ENCODE measurements at regions not wholly inside any gene's neighbourhood (a gene's known extent, or its start where the extent isn't known, plus 50 kb on each side); places are given as distances from the start of the nearest gene placed in this dataset.

DNA sequence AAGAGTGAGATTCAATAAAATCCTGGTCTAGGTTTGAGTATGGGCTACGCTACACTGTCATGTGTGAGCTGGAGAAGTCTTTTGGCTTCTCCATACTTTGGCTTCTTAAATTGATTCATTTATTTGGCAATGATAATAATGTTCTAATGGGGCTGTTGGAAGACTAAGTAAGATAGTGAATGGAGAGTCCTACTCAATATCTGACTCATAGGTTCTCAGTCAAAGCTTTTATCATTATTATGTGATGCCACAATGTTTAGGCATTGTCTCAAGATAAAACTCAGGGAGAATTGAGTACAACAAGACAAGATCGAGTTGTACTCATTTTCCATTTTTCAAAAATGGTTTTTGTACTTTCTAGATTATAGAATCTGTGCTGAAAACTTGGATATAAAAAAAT, 92.5 kb upstream of the VEGFC start:
- TF ChIP-seq, protein P1, sequence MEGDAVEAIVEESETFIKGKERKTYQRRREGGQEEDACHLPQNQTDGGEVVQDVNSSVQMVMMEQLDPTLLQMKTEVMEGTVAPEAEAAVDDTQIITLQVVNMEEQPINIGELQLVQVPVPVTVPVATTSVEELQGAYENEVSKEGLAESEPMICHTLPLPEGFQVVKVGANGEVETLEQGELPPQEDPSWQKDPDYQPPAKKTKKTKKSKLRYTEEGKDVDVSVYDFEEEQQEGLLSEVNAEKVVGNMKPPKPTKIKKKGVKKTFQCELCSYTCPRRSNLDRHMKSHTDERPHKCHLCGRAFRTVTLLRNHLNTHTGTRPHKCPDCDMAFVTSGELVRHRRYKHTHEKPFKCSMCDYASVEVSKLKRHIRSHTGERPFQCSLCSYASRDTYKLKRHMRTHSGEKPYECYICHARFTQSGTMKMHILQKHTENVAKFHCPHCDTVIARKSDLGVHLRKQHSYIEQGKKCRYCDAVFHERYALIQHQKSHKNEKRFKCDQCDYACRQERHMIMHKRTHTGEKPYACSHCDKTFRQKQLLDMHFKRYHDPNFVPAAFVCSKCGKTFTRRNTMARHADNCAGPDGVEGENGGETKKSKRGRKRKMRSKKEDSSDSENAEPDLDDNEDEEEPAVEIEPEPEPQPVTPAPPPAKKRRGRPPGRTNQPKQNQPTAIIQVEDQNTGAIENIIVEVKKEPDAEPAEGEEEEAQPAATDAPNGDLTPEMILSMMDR (IDR thresholded peaks at IDR 0.05), result no peak
- no peak for TF ChIP-seq POLR2A (IDR thresholded peaks at IDR 0.05)

All from testis (tissue), 2 donors.